C4-2B (cell line): ENCODE measurements at regions not wholly inside any gene's neighbourhood (a gene's known extent, or its start where the extent isn't known, plus 50 kb on each side); places are given as distances from the start of the nearest gene placed in this dataset.

Experiments used
- ZFX ChIP-seq: fragments of 450-650 bp; IDR thresholded peaks from 2 replicates; pipeline ENCODE4 v1.6.1; 2017
- TF ChIP-seq, protein P1 (sequence below): fragments of 450-650 bp; conservative IDR thresholded peaks from 2 replicates; pipeline ENCODE4 v1.5.1; 2017; ENCODE audit warnings: mild to moderate bottlenecking

DNA sequence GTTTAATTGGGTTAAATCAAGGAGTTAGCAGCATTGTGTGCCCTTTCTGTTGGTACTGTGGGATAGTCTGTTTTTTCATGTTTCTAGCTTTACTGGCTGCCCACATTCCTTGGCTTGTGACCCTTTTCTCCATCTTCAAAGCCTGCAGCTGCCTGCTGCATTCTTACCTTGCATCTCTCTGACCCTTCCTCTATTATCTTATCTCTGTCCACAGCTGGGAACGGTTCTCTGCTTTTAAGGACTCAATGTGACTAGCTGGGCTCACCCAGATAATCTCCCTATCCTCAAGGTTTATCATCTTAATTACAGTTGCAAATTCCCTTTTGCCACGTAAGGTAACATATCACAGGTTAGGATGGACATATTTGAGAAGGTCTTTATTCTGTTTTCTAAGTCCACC lies 199.7 kb downstream of the KCNS3 start:
- TF ChIP-seq, protein P1, sequence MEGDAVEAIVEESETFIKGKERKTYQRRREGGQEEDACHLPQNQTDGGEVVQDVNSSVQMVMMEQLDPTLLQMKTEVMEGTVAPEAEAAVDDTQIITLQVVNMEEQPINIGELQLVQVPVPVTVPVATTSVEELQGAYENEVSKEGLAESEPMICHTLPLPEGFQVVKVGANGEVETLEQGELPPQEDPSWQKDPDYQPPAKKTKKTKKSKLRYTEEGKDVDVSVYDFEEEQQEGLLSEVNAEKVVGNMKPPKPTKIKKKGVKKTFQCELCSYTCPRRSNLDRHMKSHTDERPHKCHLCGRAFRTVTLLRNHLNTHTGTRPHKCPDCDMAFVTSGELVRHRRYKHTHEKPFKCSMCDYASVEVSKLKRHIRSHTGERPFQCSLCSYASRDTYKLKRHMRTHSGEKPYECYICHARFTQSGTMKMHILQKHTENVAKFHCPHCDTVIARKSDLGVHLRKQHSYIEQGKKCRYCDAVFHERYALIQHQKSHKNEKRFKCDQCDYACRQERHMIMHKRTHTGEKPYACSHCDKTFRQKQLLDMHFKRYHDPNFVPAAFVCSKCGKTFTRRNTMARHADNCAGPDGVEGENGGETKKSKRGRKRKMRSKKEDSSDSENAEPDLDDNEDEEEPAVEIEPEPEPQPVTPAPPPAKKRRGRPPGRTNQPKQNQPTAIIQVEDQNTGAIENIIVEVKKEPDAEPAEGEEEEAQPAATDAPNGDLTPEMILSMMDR: no peak
- TF ChIP-seq ZFX: no peak
